Peyer's patch (tissue), 4 donors: ENCODE measurements at regions not wholly inside any gene's neighbourhood (a gene's known extent, or its start where the extent isn't known, plus 50 kb on each side); places are given as distances from the start of the nearest gene placed in this dataset.

ENCODE experiments used
- DNase-seq, 3 donors: peaks; one replicate each; pipeline ENCODE4 v3.0.0-alpha.2; 2017 to 2019
- H3K27ac ChIP-seq, 4 donors: fragments of 200-600 bp; sonication (generic); one replicate each; pipeline ENCODE4 v1.5.1; 2016 to 2019
- H3K27me3 ChIP-seq, 2 donors: fragments of 200-600 bp; sonication (generic); one replicate each; pipeline ENCODE4 v1.5.1; 2019
- H3K36me3 ChIP-seq, 3 donors: fragments of 200-600 bp; sonication (generic); one replicate each; pipeline ENCODE4 v1.5.1; 2016 to 2019
- H3K4me1 ChIP-seq, 4 donors: fragments of 200-600 bp; sonication (generic); one replicate each; pipeline ENCODE4 v1.5.1; 2016 to 2019
- H3K4me3 ChIP-seq, 4 donors: fragments of 200-600 bp; sonication (generic); 1 replicate in 3 of 4; 2 replicates in 1 of 4; pipeline ENCODE4 v1.5.1; 2016 to 2019; ENCODE audit warnings: mild to moderate bottlenecking in 1 of 4
- H3K9me3 ChIP-seq, 4 donors: fragments of 200-600 bp; sonication (generic); one replicate each; pipeline ENCODE4 v1.5.1; 2016 to 2019; ENCODE audit warnings: mild to moderate bottlenecking in 1 of 4
- CTCF ChIP-seq, 6 experiments: fragments of 450-650 bp in 4 of 6; fragments of 200-600 bp in 2 of 6; sonication (generic) in 1 of 6; IDR thresholded peaks; one replicate each; pipeline ENCODE4 v1.5.1; 2017 to 2019; ENCODE audit warnings: antibody characterized with exemption in 6 of 6, mild to moderate bottlenecking in 3 of 6, moderate library complexity in 1 of 6
- POLR2A ChIP-seq, 2 donors: fragments of 450-650 bp; IDR thresholded peaks; one replicate each; pipeline ENCODE4 v1.5.1; 2017; ENCODE audit warnings: antibody characterized with exemption in 2 of 2, mild to moderate bottlenecking in 2 of 2, moderate library complexity in 2 of 2

GRCh38 chr21:36551321-36551720, 71.4 kb upstream of the CLDN14 start:
- H3K27me3 ChIP-seq = no peaks in the 10 kb centered on the region
- no peak for DNase-seq
- TF ChIP-seq CTCF (IDR thresholded peaks at IDR 0.05) (no peak), POLR2A (IDR thresholded peaks at IDR 0.05) (no peak)
- no peaks in the 10 kb centered on the region for H3K9me3 ChIP-seq
- H3K27ac ChIP-seq = no peak overlapping the region
- no peaks in the 10 kb centered on the region for H3K4me1 ChIP-seq
- H3K36me3 ChIP-seq = no peaks in the 10 kb centered on the region
- no peak overlapping the region for H3K4me3 ChIP-seq

GRCh38 chr21:36551731-36552433, 72.0 kb upstream of the CLDN14 start:
- TF ChIP-seq POLR2A (IDR thresholded peaks at IDR 0.05) = no peak
- no peak for TF ChIP-seq CTCF (IDR thresholded peaks at IDR 0.05)
- Histone ChIP-seq H3K27ac (no peak overlapping the region), H3K9me3 (no peaks in the 10 kb centered on the region), H3K4me1 (no peaks in the 10 kb centered on the region), H3K36me3 (no peaks in the 10 kb centered on the region), H3K27me3 (no peaks in the 10 kb centered on the region), H3K4me3 (no peak overlapping the region)
- no peak for DNase-seq

GRCh38 chr21:36552434-36552785, 72.5 kb upstream of the CLDN14 start:
- no peak for DNase-seq
- TF ChIP-seq CTCF (IDR thresholded peaks at IDR 0.05) = no peak
- TF ChIP-seq POLR2A (IDR thresholded peaks at IDR 0.05) = no peak
- no peaks in the 10 kb centered on the region for H3K36me3 ChIP-seq
- H3K9me3 ChIP-seq = no peaks in the 10 kb centered on the region
- H3K27me3 ChIP-seq = no peaks in the 10 kb centered on the region
- H3K27ac ChIP-seq = no peak overlapping the region
- no peaks in the 10 kb centered on the region for H3K4me1 ChIP-seq
- H3K4me3 ChIP-seq = no peak overlapping the region

- H3K27me3 ChIP-seq = no peaks in the 10 kb centered on the region
- DNase-seq = no peak
- no peaks in the 10 kb centered on the region for H3K4me1 ChIP-seq
- H3K9me3 ChIP-seq = no peaks in the 10 kb centered on the region
- no peak for TF ChIP-seq CTCF (IDR thresholded peaks at IDR 0.05)
- no peak for TF ChIP-seq POLR2A (IDR thresholded peaks at IDR 0.05)
- no peak overlapping the region for H3K4me3 ChIP-seq
- H3K27ac ChIP-seq = no peak overlapping the region
- no peaks in the 10 kb centered on the region for H3K36me3 ChIP-seq
Measured at GRCh38 chr21:36553406-36553805, 73.5 kb upstream of the CLDN14 start.

GRCh38 chr21:36554411-36555157, 74.7 kb upstream of the CLDN14 start:
- Histone ChIP-seq H3K4me1 (no peaks in the 10 kb centered on the region), H3K27ac (no peak overlapping the region), H3K9me3 (no peaks in the 10 kb centered on the region), H3K27me3 (no peaks in the 10 kb centered on the region), H3K36me3 (no peaks in the 10 kb centered on the region), H3K4me3 (no peak overlapping the region)
- TF ChIP-seq POLR2A (IDR thresholded peaks at IDR 0.05) (no peak), CTCF (IDR thresholded peaks at IDR 0.05) (no peak)
- no peak for DNase-seq
